GM18505 (cell line): ENCODE measurements at regions not wholly inside any gene's neighbourhood (a gene's known extent, or its start where the extent isn't known, plus 50 kb on each side); places are given as distances from the start of the nearest gene placed in this dataset.

Experiments used
- ATAC-seq: cut with Tn5 transposase; IDR thresholded peaks from one replicate; pipeline ENCODE4 v1.9.1; 2021; ENCODE audit not compliant: unreplicated experiment
- POLR2A ChIP-seq: IDR thresholded peaks from 4 replicates; pipeline ENCODE4 v1.6.1; 2011; ENCODE audit warnings: borderline replicate concordance; ENCODE audit not compliant: insufficient read depth, insufficient read length; ENCODE audit errors: extremely low read depth

DNA sequence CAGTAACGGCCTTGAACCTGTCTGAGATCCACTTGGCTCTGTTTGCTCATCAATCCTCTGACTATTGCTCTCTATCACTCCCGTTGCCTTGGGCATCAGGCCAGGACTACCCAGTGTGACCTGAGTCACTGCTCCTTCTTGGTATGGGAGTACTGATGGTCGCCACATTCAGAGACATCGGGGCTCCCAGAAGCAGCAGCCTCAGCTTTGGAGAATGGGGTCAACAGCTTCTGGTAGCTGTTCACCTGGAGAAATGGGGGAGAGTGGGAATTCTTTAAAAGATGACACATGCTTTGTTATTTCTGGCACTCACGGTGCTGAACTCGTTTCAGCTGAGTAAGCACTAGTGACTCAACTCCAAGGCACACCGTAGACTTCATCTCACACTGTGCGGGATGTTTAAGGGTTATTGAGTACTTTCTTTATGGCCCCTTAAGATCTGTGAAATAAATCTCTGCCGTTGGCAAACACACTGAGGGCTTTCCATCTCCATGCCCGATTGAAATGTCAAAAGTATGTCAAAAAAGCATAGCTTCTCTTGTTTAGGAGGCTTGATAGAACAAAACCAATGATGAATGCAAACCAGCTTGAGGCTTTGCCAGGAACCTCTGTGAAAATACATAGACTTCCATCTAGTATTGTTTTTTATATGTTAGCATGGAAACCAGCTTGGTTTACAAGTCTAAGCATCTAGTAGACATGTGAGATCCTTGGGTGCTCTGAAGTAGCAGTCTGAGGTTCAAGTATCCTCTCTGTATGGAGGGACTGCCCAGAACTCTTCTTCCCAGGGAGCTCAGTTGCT lies 333.1 kb downstream of the CXCL12 start:
- no peak for ATAC-seq
- TF ChIP-seq POLR2A: no peak

DNA sequence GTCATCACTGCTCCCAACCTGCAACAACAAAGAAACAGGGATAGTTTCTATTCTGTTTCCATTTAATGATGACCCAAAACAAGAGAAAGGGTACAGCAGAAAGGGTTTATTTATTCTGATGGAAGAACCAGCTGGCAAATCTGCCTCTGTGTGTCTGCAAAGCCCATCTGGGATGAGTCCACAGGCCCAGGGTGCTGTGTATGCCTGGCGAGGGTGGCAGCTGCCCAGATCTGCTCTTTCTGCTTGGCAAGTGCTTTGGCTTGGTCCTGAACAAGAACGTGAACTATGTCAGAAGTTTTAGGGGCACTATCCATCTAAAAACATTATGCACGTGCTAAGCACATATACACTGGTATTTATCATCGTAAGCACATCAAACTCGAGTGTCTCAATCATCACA lies 333.8 kb downstream of the CXCL12 start:
- ATAC-seq: no peak
- TF ChIP-seq POLR2A: no peak

DNA sequence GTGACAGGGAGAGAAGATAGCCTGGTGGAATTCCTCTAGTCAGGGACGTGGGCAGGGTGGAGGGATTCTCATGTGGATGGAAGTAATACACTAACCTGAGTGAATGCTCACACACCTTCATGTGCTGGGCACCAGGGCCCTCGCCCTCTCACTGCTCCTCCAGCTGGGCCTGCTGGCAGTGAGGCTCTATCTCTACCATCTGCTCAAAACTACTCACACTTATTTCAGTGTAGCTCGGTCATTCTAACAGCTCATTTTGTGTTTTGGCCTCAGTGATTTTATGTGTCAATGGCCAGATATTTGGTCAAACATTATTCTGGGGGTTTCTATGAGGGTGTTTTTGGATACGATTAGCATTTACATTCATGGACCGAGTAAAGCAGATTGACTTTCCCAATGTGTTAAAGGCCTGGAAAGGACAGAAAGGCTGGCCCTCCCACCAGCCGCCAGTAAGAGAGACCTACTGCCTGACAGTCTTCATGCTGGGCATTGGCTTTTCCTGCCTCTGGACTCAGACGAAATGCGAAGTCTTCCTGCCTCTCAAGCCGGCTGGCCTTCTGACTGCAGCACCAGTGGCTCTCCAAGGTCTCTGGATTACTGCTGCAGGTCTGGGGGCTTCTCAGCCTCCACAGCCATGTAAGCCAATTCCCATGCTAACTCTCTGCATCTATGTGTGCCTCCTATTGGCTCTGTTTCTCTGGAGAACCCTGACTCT lies 335.4 kb downstream of the CXCL12 start:
- TF ChIP-seq POLR2A: no peak

DNA sequence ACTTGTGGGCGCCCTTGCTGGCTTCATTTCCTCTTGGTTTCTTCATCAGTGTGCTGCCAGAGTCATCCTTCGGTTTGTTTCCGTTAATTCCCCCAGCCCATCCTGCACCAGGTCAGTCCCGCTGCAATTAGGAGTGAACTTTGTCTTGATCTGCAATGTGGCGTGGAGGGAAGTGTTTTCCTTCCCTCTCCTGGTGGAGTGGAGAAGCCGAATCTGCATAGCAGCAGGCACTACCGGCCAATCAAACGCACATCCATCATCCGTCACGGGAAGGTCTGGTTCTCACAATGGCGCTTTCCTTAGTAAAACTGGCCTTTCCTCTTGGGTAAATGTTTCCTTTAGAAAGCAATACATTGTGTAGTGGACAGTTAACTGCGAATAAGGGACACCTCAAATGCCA lies 337.5 kb downstream of the CXCL12 start:
- TF ChIP-seq POLR2A: no peak
- ATAC-seq: no peak

More for the DNA sequence above, 335.4 kb downstream of the CXCL12 start:
- no peak for ATAC-seq

DNA sequence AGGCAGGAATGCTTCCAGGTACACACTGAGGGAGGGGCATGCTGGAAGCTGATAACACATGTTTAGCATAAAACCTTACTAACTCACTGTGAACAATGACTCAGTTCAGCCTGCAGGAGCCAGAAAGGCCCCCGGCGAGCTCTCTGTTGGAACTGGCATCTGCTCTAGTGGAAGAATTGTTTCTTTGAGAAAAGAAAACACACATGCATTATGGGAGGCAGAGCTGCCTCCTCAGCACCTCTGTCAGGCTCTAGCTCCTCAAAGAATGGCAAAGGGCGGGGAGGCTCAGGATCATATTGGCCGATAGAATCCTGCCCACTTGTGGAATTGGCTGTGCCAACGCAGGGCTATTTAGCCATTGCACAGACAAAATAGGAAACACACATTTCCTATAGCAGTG lies 338.3 kb downstream of the CXCL12 start:
- no peak for TF ChIP-seq POLR2A
- no peak for ATAC-seq

DNA sequence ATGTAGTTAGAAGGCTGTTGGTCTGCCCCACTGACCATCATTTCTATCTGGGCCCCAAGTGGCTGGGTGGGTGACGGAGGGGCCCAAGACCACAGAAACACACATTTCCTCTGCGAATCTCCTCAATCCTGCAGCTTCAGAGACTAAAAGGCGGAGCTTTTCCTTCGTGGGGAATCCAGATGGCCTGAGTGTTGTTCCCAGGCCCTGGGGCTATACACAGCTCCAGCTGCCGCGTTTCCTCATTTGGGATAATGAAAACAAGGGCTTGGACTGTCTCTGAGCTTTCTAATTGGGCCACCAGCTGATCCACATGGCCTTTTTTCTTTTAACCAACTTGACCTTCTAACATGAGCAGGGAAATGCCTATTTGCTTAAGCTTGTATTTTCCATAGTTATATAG lies 339.9 kb downstream of the CXCL12 start:
- TF ChIP-seq POLR2A: no peak
- no peak for ATAC-seq

DNA sequence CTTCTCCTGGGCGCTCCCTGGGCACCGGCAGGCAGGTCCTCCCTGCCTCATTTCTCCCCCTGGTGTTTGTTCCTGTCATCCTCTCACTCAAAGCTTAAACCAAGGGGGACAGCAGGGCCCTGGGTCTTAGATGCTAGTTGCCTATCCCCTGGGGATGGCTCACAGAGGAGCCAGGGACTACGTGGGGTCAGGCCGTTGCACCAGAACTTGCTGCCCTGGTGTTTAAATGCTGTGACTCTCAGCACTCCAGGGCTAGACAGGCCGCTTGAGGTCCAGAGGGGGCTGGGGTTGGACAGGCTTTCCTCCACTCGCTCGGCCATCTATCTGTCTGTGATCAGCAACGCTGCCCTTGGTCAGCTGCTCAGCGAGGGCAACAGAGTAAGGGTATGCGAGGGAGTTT lies 340.3 kb downstream of the CXCL12 start:
- ATAC-seq: no peak

DNA sequence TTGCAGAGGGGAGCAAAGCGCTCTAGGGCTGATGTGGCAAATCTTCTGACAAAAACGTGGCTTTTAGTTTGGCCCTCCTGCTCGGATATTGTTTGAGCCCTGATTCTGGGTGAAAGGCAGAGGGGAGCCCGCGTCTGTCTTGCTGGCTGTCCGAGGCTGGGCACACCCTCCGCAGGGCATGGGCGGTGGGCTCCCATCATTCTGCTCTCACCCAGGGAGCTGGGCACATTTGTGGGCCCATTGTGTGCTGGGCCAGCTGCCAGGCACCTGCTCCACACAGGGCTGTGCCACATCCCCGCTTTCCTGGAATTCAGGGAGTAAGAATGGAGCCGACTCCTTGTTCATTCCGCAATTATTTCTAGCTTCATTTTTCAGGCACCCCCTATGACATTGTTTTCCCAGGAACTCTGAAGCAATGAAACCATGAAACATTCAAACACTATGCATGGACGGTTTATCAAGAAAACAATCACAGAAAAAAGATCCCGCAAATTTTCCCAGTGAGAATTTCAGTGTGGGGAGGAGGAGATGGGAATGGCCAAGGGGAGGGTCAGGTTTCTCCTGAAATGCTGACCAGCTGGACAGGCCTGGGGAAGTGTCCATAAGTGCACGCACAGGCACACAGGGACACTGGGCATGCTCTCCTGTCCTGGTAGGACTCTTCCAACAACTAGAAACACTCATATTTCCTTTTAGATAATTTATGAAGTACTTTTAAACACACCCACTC lies 341.1 kb downstream of the CXCL12 start:
- no peak for TF ChIP-seq POLR2A
- ATAC-seq: no peak

More for the DNA sequence above, 340.3 kb downstream of the CXCL12 start:
- no peak for TF ChIP-seq POLR2A

DNA sequence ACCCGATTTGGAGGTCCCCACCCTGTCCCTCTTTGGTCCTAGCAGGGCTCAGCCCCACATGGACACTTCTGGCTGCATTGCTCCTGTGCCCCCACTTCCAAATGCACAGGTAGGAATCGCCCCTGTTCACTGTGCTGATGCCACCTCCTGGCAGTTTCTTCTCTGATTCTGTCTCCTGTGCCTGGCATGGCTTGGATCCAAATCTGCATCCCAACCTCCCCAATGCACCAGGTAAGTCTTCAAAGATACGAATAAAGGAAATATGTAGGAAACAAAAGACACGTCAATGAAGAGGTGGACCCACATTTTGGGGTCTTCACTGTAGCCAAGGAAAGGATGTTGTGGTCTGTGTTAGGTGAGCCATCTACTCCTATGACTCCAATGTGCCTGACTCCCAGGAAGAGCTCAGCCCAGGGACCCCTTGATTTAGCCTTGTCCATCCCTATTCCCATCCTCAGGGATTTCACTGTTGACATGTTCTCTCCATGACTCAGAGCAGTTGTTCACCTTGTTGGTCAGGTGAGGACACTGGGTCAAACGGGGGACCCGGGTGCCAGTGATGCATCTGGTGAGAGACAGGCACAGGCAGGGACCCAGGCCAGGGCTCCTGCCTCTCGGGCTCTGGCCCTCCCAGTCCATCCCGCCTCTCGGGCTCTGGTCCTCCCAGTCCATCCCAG lies 341.8 kb downstream of the CXCL12 start:
- TF ChIP-seq POLR2A: no peak
- ATAC-seq: no peak

DNA sequence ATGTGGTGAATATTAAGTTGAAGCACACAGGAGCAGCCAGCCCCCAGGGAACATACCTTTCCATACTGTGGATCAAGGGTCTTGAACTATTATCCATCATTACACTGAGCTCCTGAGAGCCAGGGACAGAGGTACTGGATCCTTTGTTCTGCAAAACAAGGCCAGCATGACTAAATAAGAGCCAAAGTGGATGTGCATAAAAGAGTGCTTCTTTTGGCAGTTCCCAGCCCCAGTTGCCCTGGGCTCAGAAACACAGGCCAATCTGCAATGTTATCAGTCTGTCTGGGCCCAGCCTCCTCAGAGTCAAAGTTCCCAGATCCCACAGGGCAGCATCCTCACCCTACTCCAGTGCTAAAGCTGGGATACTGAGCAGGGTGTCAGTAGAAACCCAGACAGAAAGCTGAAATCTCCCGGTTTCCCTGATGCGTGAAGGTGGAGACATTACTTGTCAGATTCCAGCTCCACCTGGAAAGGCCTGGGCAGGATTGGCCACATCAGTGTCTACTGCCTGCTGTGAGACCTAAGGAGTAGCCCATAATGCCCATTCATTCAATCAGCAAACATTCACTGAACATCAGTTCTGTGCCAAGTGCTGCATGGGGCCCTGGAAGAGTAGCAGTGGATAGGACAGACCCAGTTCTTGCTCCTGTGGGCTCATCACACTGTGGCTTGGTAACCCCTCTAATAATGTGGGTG lies 342.7 kb downstream of the CXCL12 start:
- no peak for TF ChIP-seq POLR2A
- ATAC-seq: no peak

DNA sequence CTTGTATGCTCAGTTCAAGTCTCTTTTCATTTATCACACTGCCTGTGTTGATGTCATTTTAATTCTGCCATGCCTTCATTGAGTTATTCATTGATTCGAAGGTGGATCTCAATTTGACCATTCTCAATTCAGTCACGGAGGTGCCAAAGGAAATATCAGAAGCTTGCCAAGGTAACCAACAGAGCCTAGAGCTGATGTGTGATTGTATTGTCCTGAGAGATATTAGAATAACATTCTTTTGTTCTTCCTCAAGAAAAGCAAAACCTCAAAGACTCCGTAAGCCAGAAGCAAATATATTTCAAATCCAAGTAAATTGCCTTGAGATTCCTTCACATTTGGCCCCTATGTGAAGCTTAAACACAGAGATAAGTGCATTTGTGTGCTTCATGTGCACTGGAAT lies 345.3 kb downstream of the CXCL12 start:
- no peak for TF ChIP-seq POLR2A
- ATAC-seq: no peak

DNA sequence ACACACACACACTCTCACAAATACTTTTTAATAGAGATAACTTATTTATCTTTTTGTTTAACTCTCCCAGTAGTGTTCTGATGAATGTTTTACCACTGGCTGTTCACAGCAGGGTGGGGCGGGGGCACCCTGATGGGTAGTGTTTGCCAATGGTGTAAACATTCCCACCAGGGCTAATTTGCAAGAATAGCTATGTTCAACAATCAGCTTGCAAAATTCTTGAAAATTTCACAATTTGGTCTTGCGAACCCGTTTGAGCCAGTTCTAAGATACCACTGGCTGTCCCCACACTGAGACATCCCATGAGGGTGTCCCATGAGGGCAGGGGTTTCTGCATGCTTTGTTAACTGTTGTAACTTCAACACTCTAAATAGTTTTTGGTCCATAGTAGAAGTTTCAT lies 348.5 kb downstream of the CXCL12 start:
- no peak for ATAC-seq
- no peak for TF ChIP-seq POLR2A
